Activated CD4-positive, alpha-beta memory T cell treated with anti-CD3 and anti-CD28 coated beads for 36 hours (primary cell): ENCODE measurements at regions not wholly inside any gene's neighbourhood (a gene's known extent, or its start where the extent isn't known, plus 50 kb on each side); places are given as distances from the start of the nearest gene placed in this dataset.

ENCODE experiments used
- CTCF ChIA-PET: fragments of 350-600 bp; sonication (Branson Sonifier 250); formaldehyde crosslinking; loops from one replicate; lab custom pipeline; 2021; ENCODE audit warnings: antibody characterized with exemption, inconsistent platforms; lab: Charles Lee
- POLR2A ChIA-PET: fragments of 350-600 bp; sonication (Branson Sonifier 250); formaldehyde crosslinking; loops from one replicate; lab custom pipeline; 2021; ENCODE audit warnings: antibody characterized with exemption; lab: Charles Lee
- DNase-seq: peaks from one replicate; pipeline ENCODE4 v3.0.0-alpha.2; 2020
- H3K27ac Mint-ChIP-seq: one replicate; pipeline ENCODE4 v1.8.0; 2021; ENCODE audit warnings: mixed read lengths
- H3K27me3 Mint-ChIP-seq: one replicate; pipeline ENCODE4 v1.8.0; 2021; ENCODE audit warnings: mixed read lengths
- H3K36me3 Mint-ChIP-seq: one replicate; pipeline ENCODE4 v1.8.0; 2021; ENCODE audit warnings: mixed read lengths
- H3K4me1 Mint-ChIP-seq: one replicate; pipeline ENCODE4 v1.8.0; 2021; ENCODE audit warnings: low read depth, mixed read lengths
- H3K4me3 Mint-ChIP-seq: one replicate; pipeline ENCODE4 v1.8.0; 2021; ENCODE audit warnings: mild to moderate bottlenecking, mixed read lengths
- H3K9me3 Mint-ChIP-seq: one replicate; pipeline ENCODE4 v1.8.0; 2021; ENCODE audit warnings: mixed read lengths
- intact Hi-C: fragments of 100-400 bp; cut with micrococcal nuclease; formaldehyde crosslinking; loops from one replicate; pipeline ENCODE4 v1.15.1; 2023

DNA sequence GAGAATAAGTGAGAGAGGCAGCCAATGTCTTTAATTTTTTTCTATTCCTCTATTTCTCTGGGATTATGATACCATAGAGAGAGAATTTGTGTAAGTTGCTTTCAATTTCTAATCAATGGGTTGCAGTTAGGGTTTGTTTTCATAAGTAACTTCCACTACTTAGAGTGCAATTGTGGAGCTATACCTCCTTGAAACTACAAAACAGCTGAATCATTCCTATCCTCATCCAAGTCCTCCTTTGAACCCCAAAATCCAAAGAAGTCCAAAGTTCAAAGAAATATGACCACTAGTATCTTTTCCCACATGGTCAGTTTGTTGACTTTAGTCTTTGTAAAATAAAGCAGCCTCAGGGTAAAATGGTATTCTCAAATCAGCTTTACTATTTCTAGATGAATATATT lies 1085.4 kb upstream of the INTU start:
- Mint-ChIP-seq H3K4me1 (no peaks in the 10 kb centered on the region), H3K9me3 (no peaks in the 10 kb centered on the region), H3K27me3 (no peaks in the 10 kb centered on the region), H3K4me3 (no peak overlapping the region), H3K27ac (no peak overlapping the region), H3K36me3 (no peaks in the 10 kb centered on the region)
- DNase-seq, result no peak
- intact Hi-C loops, result no loop called here
- POLR2A ChIA-PET, result no interaction called here
- CTCF ChIA-PET, result no interaction called here

DNA sequence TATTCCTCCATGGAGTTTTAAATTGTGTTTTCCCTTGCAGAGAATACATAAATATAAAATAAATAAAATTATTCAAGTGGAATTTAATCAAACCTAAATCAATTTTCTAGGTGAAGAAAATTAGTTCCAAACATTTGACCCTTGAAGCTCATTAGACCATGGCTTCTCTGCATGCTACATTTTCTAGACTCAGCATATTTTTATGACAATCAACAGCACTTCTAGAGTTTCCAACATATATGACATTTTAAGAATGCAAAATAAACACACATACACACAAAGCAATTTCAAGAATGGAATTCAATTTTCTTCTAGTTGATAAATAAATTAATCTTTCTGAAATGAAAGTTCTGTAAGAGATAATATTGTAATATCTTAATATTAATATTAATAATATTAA lies 1083.9 kb upstream of the INTU start:
- no peak for DNase-seq
- POLR2A ChIA-PET, result no interaction called here
- Mint-ChIP-seq H3K4me3 (no peak overlapping the region), H3K36me3 (no peaks in the 10 kb centered on the region), H3K4me1 (no peaks in the 10 kb centered on the region), H3K9me3 (peaks cover 3% of the 10 kb centered on the region), H3K27ac (no peak overlapping the region), H3K27me3 (no peaks in the 10 kb centered on the region)
- intact Hi-C loops, result no loop called here
- CTCF ChIA-PET, result no interaction called here

DNA sequence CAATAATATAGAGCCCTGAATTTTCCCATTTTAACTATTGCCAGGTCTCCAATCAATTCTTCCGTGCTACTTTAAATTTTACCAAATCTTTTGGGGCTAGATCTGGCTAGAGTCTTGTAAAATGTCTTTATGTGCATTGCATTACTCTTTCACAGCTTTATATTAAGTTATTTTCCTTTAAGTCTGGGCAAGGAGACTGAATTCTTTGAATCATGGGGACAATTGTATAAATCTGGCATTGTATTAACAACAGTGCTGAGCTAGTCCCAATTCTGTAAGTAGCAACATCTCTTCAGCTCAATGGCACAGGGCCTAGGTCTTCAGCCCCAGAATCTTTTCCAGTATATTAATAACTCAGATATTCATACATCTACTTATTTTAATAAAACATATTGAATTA lies 1080.4 kb upstream of the INTU start:
- Mint-ChIP-seq H3K36me3 (no peaks in the 10 kb centered on the region), H3K4me1 (no peaks in the 10 kb centered on the region), H3K9me3 (peaks cover 22% of the 10 kb centered on the region), H3K27me3 (no peaks in the 10 kb centered on the region), H3K4me3 (no peak overlapping the region), H3K27ac (no peak overlapping the region)
- CTCF ChIA-PET, result no interaction called here
- POLR2A ChIA-PET, result no interaction called here
- DNase-seq, result no peak
- intact Hi-C loops, result no loop called here

DNA sequence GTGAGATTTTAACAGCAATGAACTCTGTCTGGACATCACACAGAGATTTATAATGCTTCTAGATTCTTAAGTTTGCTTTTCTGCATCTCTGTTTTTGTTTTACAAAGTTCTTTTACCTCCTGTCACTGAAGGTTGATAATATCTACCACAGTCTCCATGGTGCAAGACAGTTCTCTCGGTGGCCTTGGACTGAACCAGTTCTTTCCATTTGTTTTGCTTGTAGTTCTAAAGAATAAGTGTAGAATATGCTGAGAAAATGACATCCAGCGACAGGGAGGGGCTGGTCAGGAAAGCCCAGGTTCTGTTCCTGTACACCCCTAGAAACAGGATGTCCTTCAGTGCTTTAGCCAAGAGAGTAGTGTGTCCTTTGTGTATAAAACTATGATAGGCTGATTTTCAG lies 1079.5 kb upstream of the INTU start:
- intact Hi-C loops, result no loop called here
- Mint-ChIP-seq H3K36me3 (no peaks in the 10 kb centered on the region), H3K27me3 (no peaks in the 10 kb centered on the region), H3K27ac (no peak overlapping the region), H3K4me1 (no peaks in the 10 kb centered on the region), H3K9me3 (peaks cover 24% of the 10 kb centered on the region), H3K4me3 (no peak overlapping the region)
- CTCF ChIA-PET, result no interaction called here
- POLR2A ChIA-PET, result no interaction called here
- no peak for DNase-seq

DNA sequence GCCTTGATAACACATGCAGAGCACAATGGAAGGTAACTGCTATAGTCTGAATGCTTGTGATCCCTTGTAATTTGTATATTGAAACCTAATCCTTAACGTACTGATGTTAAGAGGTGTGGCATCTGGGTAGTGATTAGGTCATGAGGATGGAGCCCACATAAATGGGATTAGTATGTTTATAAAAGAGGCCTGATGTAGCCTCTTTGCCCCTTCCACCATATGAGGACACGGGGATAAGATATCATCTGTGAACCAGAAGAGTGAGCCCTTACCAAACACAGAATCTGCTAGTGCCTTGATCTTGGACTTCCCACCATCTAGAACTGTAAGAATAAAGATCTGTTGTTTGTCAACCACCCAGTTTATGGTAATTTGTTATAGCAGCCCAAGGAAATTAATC lies 1074.2 kb upstream of the INTU start:
- intact Hi-C loops, result no loop called here
- H3K27me3 Mint-ChIP-seq, result no peaks in the 10 kb centered on the region
- H3K4me3 Mint-ChIP-seq, result no peak overlapping the region
- H3K36me3 Mint-ChIP-seq, result no peaks in the 10 kb centered on the region
- CTCF ChIA-PET, result no interaction called here
- no peaks in the 10 kb centered on the region for H3K4me1 Mint-ChIP-seq
- no peak for DNase-seq
- POLR2A ChIA-PET, result no interaction called here
- H3K9me3 Mint-ChIP-seq, result peaks cover 36% of the 10 kb centered on the region
- H3K27ac Mint-ChIP-seq, result no peak overlapping the region

DNA sequence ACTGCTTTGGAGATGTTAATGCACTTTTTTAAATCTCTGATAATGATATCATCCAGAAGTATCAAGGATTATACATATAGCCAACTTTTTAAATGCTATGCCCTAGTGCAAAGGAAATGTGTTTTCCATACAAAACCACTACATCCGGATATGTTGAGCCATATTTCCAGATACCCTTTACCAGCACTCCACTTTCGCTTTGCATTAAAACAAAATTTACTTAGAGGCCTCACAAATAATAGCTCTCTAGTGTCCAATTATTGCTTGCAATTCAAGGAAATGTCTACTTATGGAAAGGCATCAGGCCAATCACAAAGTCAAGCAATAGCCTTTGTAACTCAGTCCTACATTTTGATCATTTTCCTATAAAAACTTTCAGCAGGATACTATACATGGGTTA lies 1072.8 kb upstream of the INTU start:
- CTCF ChIA-PET, result no interaction called here
- no peaks in the 10 kb centered on the region for H3K27me3 Mint-ChIP-seq
- DNase-seq, result no peak
- H3K4me3 Mint-ChIP-seq, result no peak overlapping the region
- H3K27ac Mint-ChIP-seq, result no peak overlapping the region
- H3K9me3 Mint-ChIP-seq, result peaks cover 26% of the 10 kb centered on the region
- H3K36me3 Mint-ChIP-seq, result no peaks in the 10 kb centered on the region
- POLR2A ChIA-PET, result no interaction called here
- intact Hi-C loops, result no loop called here
- no peaks in the 10 kb centered on the region for H3K4me1 Mint-ChIP-seq

DNA sequence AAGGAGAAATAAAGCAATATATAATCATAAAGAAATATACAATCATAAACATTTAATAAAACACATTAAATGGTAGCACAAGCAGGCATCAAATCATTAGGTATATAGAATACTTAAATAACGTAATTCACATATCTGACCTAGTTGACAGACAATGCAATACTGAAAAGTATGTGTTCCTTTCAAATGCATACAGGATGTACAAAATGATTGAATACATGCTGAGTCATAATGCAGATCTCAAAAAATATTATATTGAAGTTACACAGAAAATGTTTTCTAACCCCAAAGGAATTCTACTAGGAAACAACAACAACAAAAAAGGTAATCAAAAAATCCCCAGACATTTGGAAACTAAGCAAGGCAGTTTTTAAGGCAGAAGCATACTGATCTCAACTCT lies 1072.0 kb upstream of the INTU start:
- Mint-ChIP-seq H3K9me3 (peaks cover 25% of the 10 kb centered on the region), H3K36me3 (no peaks in the 10 kb centered on the region), H3K4me1 (no peaks in the 10 kb centered on the region), H3K27me3 (no peaks in the 10 kb centered on the region), H3K27ac (no peak overlapping the region), H3K4me3 (no peak overlapping the region)
- ChIA-PET CTCF (no interaction called here), POLR2A (no interaction called here)
- intact Hi-C loops, result no loop called here
- DNase-seq, result no peak

DNA sequence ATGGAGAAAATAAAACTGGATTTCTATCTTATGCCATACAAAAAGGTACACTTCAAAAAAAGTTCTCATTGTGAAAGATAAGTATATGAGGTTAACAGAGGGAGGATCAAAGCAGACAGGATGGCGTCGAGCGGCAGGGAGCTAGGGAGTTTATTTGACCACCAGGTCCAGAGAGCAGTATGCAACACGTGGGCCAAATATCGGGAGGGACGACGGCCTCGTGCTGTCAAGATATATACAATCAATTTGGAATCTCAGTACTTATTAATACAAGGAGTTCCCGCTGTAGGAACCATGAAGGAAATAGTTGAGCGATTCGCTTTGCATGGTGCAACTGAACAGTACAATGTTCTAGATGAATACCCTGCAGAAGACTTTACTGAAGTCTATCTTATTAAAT lies 1069.4 kb upstream of the INTU start:
- ChIA-PET POLR2A (no interaction called here), CTCF (no interaction called here)
- H3K9me3 Mint-ChIP-seq, result peaks cover 19% of the 10 kb centered on the region
- no peak for DNase-seq
- no peaks in the 10 kb centered on the region for H3K27me3 Mint-ChIP-seq
- intact Hi-C loops, result no loop called here
- no peak overlapping the region for H3K27ac Mint-ChIP-seq
- no peaks in the 10 kb centered on the region for H3K36me3 Mint-ChIP-seq
- no peak overlapping the region for H3K4me3 Mint-ChIP-seq
- no peaks in the 10 kb centered on the region for H3K4me1 Mint-ChIP-seq

DNA sequence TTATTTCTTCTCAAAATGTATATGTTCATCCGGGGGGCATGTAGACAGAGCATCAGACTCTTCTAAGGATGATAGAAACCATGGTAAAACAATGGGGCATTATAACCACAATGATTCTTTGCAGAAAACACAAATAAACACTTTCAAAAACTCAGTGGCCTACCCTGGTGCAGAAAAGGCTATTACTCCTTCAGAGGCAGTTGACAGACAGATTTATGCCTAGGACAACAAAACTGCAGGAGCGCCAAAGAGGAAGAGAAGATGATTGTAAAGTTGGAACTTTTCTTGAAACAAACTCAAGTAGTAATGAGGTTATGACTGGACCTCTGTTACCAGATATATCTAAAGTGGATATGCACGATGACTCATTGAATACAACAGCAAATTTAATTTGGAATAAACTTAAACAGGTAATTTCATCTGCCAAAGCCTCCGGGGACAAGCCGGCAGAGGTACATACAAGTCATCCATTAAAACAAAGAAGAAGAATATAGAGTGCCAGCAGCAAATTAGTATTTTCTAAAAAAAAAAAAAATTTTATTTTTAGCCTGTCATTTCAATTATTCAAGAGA lies 1068.4 kb upstream of the INTU start:
- CTCF ChIA-PET, result no interaction called here
- intact Hi-C loops, result no loop called here
- DNase-seq, result no peak

DNA sequence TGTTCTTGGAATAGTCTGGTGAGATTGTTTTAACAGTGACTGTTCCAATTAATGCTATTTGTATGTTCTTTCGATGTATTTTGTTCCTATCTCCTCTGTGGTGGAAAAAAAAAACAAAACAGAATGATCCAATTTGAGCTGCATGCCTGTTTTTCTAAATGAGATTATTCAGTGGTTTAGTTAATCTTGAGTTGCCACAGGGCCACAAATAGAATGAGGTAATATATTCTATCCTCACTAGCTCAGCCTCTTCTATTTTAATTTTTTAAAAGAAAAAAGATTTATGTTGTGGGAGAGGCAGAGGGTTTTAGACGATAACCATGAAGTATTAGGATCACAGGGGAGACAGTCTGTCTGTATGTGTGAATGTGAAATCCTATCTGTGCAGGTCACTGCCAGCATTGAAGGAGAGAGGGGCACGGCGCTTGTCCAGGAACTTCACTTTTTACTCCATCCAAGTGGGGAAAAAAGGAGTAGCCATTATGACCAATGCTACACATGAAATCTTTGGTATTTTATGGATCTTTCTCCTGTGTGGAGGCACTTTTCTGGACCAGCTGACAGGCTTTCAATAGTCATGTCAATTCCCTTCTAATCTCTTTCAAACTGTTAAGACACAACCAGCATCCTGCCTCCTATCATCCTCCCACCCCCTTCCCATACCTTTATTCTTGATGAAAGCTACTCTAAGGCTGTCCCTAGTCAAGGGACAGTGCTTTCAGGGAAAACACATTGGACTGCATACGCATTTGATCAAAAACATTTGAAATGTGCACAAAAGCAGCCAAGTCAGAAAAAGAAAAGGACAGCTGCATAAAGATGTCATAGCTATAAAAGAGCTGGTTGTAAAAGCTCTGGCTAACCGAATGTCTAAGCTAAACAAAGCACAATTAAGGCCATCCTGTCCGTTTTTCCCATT lies 1063.8 kb upstream of the INTU start:
- Mint-ChIP-seq H3K27me3 (no peaks in the 10 kb centered on the region), H3K4me3 (no peak overlapping the region), H3K4me1 (no peaks in the 10 kb centered on the region), H3K36me3 (no peaks in the 10 kb centered on the region), H3K9me3 (peaks cover 8% of the 10 kb centered on the region), H3K27ac (no peak overlapping the region)
- POLR2A ChIA-PET, result no interaction called here
- no peak for DNase-seq
- CTCF ChIA-PET, result no interaction called here
- intact Hi-C loops, result no loop called here

More for the DNA sequence above, 1068.4 kb upstream of the INTU start:
- Mint-ChIP-seq H3K36me3 (no peaks in the 10 kb centered on the region), H3K4me1 (no peaks in the 10 kb centered on the region), H3K4me3 (no peak overlapping the region), H3K27me3 (no peaks in the 10 kb centered on the region), H3K9me3 (peaks cover 15% of the 10 kb centered on the region), H3K27ac (no peak overlapping the region)
- POLR2A ChIA-PET, result no interaction called here

DNA sequence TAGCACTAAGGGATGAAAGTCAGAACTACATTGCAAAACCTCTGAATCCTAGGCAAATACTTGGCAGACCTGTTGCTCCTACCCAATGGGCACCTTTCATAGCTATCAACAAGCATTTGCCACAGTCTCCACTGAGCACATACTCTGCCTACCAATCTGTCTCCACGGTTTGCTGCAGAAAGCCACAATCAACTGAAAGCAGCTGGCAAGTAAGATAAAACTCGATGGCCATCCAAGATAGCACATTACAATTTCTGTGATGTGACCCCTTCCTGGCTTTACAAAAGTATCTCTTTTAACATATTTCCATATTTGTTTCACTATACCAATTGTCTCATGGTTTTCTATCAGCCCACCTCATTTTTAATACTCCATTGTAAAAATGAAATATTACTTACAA lies 1060.5 kb upstream of the INTU start:
- intact Hi-C loops, result no loop called here
- Mint-ChIP-seq H3K36me3 (no peaks in the 10 kb centered on the region), H3K4me1 (no peaks in the 10 kb centered on the region), H3K27ac (no peak overlapping the region), H3K9me3 (no peaks in the 10 kb centered on the region), H3K4me3 (no peak overlapping the region), H3K27me3 (no peaks in the 10 kb centered on the region)
- DNase-seq, result no peak
- ChIA-PET CTCF (no interaction called here), POLR2A (no interaction called here)

DNA sequence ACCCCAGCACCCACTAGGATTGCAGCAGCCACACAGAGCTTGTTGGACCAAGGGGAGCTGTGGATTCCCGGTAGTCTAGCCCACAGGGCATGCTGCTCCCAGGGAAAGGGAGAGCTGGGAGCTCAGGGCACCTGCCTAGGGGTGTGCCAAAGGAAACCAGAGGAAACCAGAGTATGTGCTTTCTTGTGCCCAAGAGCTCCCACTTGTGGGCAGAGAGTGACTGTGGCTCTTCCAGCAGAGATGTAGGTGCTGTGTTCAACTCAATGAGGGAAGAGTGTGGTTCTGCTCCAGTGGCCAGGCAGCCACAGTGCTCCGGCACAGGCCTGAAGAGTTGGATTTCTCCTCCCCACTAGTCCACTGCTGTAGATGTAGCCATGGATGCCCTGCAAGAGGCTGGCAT lies 1050.0 kb upstream of the INTU start:
- no peak for DNase-seq
- H3K9me3 Mint-ChIP-seq, result peaks cover 26% of the 10 kb centered on the region
- no peaks in the 10 kb centered on the region for H3K4me1 Mint-ChIP-seq
- no peaks in the 10 kb centered on the region for H3K27me3 Mint-ChIP-seq
- no peaks in the 10 kb centered on the region for H3K36me3 Mint-ChIP-seq
- intact Hi-C loops, result no loop called here
- H3K4me3 Mint-ChIP-seq, result no peak overlapping the region
- POLR2A ChIA-PET, result no interaction called here
- H3K27ac Mint-ChIP-seq, result no peak overlapping the region
- CTCF ChIA-PET, result no interaction called here

DNA sequence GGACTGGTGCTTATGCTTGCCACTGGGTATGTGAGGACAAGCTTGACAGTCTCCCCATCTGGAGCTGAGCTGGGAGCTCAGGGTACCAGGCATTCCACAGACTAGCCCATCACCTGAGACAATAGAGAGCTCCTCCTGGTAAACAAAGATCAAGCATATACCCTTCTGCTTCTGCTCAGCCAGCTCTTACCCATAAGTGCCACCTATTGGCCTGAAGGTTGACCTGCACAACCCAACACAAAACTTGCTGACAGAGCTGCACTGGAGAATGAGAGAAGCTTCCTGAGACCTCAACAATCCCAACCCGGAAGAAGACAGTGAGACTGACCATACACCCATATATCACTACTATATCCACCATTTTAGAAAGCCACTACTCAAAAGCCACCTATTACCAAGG lies 1049.2 kb upstream of the INTU start:
- Mint-ChIP-seq H3K4me1 (no peaks in the 10 kb centered on the region), H3K36me3 (no peaks in the 10 kb centered on the region), H3K4me3 (no peak overlapping the region), H3K9me3 (peaks cover 23% of the 10 kb centered on the region), H3K27me3 (no peaks in the 10 kb centered on the region), H3K27ac (no peak overlapping the region)
- intact Hi-C loops, result no loop called here
- CTCF ChIA-PET, result interaction anchor here (0.8 kb wide), 1 partner anchor 13 kb away, joined by 3 read pairs; no protein-coding TSS in a partner anchor
- DNase-seq, result no peak
- POLR2A ChIA-PET, result no interaction called here
